ENCODE measurements at regions not wholly inside any gene's neighbourhood (a gene's known extent, or its start where the extent isn't known, plus 50 kb on each side); places are given as distances from the start of the nearest gene placed in this dataset.

GRCh38 chr6:132017942-132018341, 66.8 kb upstream of the CCN2 start:
- Mint-ChIP-seq H3K9me3 (peaks cover 0 to 6% (median 1%) of the 10 kb centered on the region in 7 donors), H3K27ac (no peak overlapping the region), H3K27me3 (ENCODE audit: low read depth in 3 of 3) (peaks cover 0 to 1% (median 0%) of the 10 kb centered on the region in 3 donors), H3K36me3 (no peaks in the 10 kb centered on the region), H3K4me3 (no peak overlapping the region), H3K4me1 (no peaks in the 10 kb centered on the region)
- H3K4me3 ChIP-seq (replicated peaks in 1 of 3; ENCODE audit: low read depth in 2 of 3, low read length in 3 of 3): no peak overlapping the region
- no peaks in the 10 kb centered on the region for H3K79me2 ChIP-seq (ENCODE audit: insufficient read depth, low read length)
- WGBS (ENCODE audit: insufficient coverage): 100% methylated on average over 1 of the region's 3 CpGs
- H3K4me1 ChIP-seq (ENCODE audit: control insufficient read depth in 1 of 2, insufficient read depth in 2 of 2, low read length in 2 of 2): no peaks in the 10 kb centered on the region
- no peak overlapping the region for H3K27ac ChIP-seq (ENCODE audit: low read depth in 1 of 2, low read length in 2 of 2)
- H4K20me1 ChIP-seq (ENCODE audit: insufficient read depth, low read length): no peaks in the 10 kb centered on the region
- TF ChIP-seq CTCF (IDR thresholded peaks at IDR 0.05): no peak
- H3K4me2 ChIP-seq (replicated peaks; ENCODE audit: extremely low read depth, low read length, poor library complexity, severe bottlenecking): no peak overlapping the region
- no peak overlapping the region for H3K9ac ChIP-seq (ENCODE audit: insufficient read depth, low read length, poor library complexity, severe bottlenecking)
- intact Hi-C loops (cut with micrococcal nuclease): no loop called here
- H3K27me3 ChIP-seq (ENCODE audit: control insufficient read depth in 2 of 2, insufficient read depth in 2 of 2, low read length in 2 of 2): no peaks in the 10 kb centered on the region
- DNase-seq: no peak
- H3K36me3 ChIP-seq (replicated peaks in 1 of 2; ENCODE audit: control insufficient read depth in 1 of 2, insufficient read depth in 2 of 2, low read length in 2 of 2): no peaks in the 10 kb centered on the region
- H3K9me3 ChIP-seq (replicated peaks in 1 of 2; ENCODE audit: control insufficient read depth in 1 of 2, insufficient read depth in 1 of 2, low read length in 2 of 2): no peaks in the 10 kb centered on the region
- no peak overlapping the region for H2AFZ ChIP-seq (ENCODE audit: insufficient read depth, low read depth, low read length, poor library complexity, severe bottlenecking)

GRCh38 chr6:132016396-132016795, 65.2 kb upstream of the CCN2 start:
- no peak for TF ChIP-seq CTCF (IDR thresholded peaks at IDR 0.05)
- Mint-ChIP-seq H3K27me3 (ENCODE audit: low read depth in 3 of 3) (no peaks in the 10 kb centered on the region), H3K4me3 (no peak overlapping the region), H3K27ac (no peak overlapping the region), H3K36me3 (no peaks in the 10 kb centered on the region), H3K9me3 (peaks cover 0 to 6% (median 1%) of the 10 kb centered on the region in 7 donors), H3K4me1 (no peaks in the 10 kb centered on the region)
- H3K27ac ChIP-seq (ENCODE audit: low read depth in 1 of 2, low read length in 2 of 2): no peak overlapping the region
- intact Hi-C loops (cut with micrococcal nuclease): no loop called here
- no peak overlapping the region for H2AFZ ChIP-seq (ENCODE audit: insufficient read depth, low read depth, low read length, poor library complexity, severe bottlenecking)
- no peak overlapping the region for H3K4me2 ChIP-seq (replicated peaks; ENCODE audit: extremely low read depth, low read length, poor library complexity, severe bottlenecking)
- no peaks in the 10 kb centered on the region for H3K79me2 ChIP-seq (ENCODE audit: insufficient read depth, low read length)
- no peaks in the 10 kb centered on the region for H4K20me1 ChIP-seq (ENCODE audit: insufficient read depth, low read length)
- no peak for DNase-seq
- H3K27me3 ChIP-seq (ENCODE audit: control insufficient read depth in 2 of 2, insufficient read depth in 2 of 2, low read length in 2 of 2): no peaks in the 10 kb centered on the region
- H3K36me3 ChIP-seq (replicated peaks in 1 of 2; ENCODE audit: control insufficient read depth in 1 of 2, insufficient read depth in 2 of 2, low read length in 2 of 2): no peaks in the 10 kb centered on the region
- H3K4me3 ChIP-seq (replicated peaks in 1 of 3; ENCODE audit: low read depth in 2 of 3, low read length in 3 of 3): no peak overlapping the region
- no peaks in the 10 kb centered on the region for H3K9me3 ChIP-seq (replicated peaks in 1 of 2; ENCODE audit: control insufficient read depth in 1 of 2, insufficient read depth in 1 of 2, low read length in 2 of 2)
- H3K4me1 ChIP-seq (ENCODE audit: control insufficient read depth in 1 of 2, insufficient read depth in 2 of 2, low read length in 2 of 2): no peaks in the 10 kb centered on the region
- 80% methylated on average over 1 of the region's 1 CpG for WGBS (ENCODE audit: insufficient coverage)
- H3K9ac ChIP-seq (ENCODE audit: insufficient read depth, low read length, poor library complexity, severe bottlenecking): no peak overlapping the region

Measured in CD14-positive monocyte (primary cell).